Stimulated activated CD8-positive, alpha-beta memory T cell treated with anti-CD3 and anti-CD28 coated beads, Interleukin-2, amount 100 ng/mL, for 1 hour (primary cell): ENCODE measurements at regions not wholly inside any gene's neighbourhood (a gene's known extent, or its start where the extent isn't known, plus 50 kb on each side); places are given as distances from the start of the nearest gene placed in this dataset.
A peak's percentile ranks its signal among the peaks of the same experiment; 100 is the strongest.
"Not testable (repeated sequence)": the region's sequence is repeated elsewhere in the genome, so short reads cannot be mapped to it uniquely, and the experiment has no call there.

Experiments
- DNase-seq, 2 donors: peaks; one replicate each; pipeline ENCODE4 v3.0.0-alpha.2; 2020; ENCODE audit warnings: low read depth in 2 of 2

DNA sequence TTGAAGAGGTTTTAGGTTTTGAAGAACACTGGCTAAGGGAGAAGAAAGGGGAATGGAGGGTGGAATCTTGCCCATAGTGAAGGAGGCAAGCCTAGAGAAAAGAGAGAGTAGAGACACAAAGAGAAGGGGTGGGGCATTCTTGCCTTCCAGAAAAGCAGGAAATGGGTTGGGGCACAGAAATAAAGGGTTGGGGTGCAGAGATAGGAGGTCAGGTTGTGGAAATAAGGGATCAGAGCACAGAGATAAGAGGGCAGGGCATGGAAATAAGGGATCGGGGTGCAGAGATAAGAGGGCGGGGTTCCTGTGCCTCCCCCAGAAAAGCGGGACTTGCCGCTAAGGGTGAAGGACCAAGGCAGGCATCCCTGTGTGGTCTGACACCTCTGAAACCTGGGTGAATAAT is 69.9 kb downstream of the ALG1L2 start:
- not testable (repeated sequence) for DNase-seq

DNA sequence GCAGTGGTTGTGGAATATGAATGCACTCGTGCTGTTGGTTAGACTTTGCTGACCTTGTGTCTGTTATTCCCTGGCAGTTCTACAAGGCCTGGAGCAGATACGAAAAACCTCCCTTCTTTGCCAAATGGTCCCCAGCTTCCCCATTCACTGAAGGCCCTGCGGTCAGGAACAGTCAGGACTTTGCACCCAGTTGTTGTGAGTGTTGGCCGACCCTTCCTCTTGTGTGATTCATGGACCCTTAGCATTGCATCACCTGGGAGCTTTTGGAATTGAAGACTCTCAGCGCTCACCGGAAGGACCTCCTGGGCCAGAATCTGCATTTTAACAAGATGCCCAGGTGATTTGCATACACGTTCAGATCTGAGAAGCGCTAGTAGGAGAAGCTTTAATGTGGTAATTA is 71.6 kb downstream of the ALG1L2 start:
- DNase-seq, result not testable (repeated sequence)

DNA sequence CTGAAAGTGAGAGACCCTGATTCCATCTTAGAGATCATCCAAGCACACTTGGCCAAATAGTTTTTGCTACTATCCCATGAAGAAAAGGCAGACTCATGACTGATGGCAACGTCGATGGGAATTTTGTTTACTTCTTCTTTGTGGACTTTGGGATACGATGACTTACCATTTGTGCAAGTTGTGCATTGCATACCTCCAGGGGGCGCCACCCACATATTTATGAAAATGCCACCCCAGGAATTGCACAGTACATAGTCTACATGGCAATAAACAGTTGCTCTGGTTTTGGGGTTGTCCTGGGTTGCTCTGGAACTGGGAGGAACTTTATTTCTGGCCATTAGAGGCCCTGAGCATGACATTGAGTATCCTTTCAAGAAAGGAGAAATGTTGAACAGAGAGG is 73.8 kb downstream of the ALG1L2 start:
- DNase-seq, result not testable (repeated sequence)

DNA sequence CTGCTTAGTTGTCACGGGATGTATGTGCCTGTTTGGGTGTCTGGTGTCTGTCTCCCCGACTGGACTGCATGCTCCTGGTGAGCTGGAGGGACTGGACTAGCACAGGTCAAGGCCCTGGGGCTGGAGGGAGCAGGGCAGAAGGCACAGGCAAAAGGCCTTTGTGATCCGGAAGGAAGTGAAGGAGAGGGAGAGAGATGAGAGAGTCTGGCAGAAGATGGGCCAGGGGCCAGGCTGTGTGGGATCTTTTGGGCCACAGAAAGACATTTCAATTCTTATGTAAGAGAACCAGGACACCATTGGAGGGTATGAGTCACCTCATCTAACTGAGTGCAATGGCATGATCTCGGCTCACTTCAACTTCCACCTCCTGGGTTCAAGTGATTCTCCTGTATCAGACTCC is 85.2 kb downstream of the ALG1L2 start:
- not testable (repeated sequence) for DNase-seq

DNA sequence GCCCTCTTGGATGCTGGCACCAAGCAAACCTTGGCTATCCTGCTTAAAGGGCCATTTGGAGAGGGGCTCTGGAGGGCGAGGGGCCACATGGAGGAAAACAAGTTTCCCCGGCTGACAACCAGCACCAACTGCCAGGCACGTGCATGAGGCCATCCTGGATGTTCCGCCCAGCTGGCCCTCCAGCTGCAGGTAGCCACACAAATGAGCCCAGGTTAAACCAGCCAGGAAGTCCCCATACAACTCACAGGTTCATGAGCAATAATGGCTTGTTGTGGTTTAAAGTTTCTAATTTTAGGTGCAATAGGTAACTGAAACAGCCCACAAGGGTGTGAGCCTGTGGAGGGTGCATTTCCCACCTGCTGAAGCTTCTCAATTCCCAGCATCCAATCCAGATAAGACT is 93.6 kb downstream of the ALG1L2 start:
- not testable (repeated sequence) for DNase-seq

DNA sequence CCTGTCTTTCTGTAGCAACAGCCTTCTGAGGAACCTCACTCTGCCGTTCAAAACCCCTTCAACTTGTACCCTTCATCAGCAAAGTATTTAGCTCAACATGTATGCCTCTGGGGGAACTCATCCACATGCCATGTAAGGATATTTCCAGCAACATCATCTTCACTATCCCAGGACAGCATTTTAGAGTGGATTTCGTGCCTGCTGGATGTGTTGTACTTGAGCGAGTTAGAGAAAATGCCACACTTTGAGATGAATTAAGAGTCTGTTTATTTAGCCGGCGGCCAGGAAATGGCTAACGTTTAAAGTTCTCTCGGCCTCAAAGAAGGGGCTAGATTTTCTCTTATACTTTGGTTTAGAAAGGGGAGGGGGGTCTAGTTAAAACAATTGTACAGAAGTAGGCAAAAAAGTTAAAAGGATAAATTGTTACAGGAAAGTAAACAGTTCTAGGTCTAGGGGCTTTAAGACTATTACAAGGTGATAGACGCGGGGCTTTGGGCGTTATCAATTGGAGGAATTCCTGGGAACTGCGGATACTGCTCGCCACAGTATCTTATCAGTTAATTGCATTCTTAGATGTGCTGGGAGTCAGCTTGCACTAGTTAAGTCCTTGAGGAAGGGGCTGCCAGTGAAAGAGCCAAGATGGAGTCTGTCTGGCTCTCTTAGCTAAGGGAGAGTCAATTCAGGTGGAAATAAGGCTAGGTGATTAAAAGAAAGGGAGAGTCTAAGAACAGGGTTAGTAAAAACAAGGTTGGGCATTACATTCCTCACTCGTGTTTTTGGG is 95.0 kb downstream of the ALG1L2 start:
- not testable (repeated sequence) for DNase-seq

- DNase-seq, result not testable (repeated sequence)
Observed at GRCh38 chr3:130178835-130179234, 97.2 kb downstream of the ALG1L2 start.

GRCh38 chr3:130179353-130179970 is 97.8 kb downstream of the ALG1L2 start:
- DNase-seq, result peak; percentile 3 to 6

DNA sequence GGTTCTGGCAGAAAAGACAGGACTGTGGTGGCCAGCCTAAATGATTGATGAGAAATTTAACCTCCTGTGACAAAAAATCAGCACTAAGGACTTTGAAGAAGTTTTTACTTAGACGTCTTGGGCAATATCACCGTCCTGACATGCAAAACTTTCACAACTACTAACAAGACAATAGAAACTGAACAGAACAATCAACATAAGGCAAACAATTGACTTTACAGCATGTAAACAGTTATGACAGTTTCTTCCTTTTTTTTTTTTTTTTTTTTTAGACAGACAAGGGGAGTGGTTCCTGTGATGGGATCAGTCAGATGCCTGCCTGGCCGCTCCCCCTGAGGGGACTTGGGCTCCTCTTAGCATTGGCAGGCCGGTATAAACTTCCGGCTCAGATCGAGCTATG is 100.8 kb downstream of the ALG1L2 start:
- not testable (repeated sequence) for DNase-seq

GRCh38 chr3:130183689-130184088 is 102.1 kb downstream of the ALG1L2 start:
- not testable (repeated sequence) for DNase-seq

GRCh38 chr3:130184152-130185024 is 102.8 kb downstream of the ALG1L2 start:
- DNase-seq, result not testable (repeated sequence)

DNA sequence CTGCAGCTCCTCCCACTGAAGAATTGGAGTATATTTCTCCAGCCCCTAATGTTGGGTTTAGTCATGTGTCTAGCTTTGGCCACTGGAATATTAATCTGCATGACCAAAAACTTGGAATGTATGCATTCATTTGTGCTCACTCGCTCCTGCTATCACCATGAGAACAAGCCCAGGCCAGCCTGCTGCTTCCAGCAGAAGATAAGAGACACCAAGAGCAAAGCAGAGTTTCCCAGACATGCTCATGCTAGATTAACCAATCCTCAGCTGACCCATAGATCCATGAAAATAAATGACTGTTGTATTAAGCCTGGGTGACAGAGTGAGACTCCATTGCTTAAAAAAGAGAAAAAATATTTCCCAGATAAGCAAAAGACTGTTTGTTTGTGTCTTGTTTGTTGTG is 119.6 kb downstream of the ALG1L2 start:
- DNase-seq, result not testable (repeated sequence)

DNA sequence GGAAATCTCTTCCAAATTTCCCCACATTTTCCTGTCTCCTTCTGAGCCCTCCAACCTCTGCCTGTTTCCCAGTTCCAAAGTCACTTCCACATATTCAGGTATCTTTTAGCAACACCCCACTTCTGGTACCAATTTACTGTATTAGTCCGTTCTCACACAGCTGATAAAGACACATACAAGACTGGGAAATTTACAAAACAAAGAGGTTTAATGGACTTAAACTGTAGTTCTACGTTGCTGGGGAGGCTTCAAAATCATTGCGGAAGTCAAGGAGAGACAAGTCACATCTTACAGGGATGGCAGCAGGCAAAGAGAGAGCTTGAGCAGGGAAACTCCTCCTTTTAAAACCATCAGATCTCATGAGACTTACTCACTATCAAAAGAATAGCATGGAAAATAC is 122.0 kb downstream of the ALG1L2 start:
- not testable (repeated sequence) for DNase-seq

DNA sequence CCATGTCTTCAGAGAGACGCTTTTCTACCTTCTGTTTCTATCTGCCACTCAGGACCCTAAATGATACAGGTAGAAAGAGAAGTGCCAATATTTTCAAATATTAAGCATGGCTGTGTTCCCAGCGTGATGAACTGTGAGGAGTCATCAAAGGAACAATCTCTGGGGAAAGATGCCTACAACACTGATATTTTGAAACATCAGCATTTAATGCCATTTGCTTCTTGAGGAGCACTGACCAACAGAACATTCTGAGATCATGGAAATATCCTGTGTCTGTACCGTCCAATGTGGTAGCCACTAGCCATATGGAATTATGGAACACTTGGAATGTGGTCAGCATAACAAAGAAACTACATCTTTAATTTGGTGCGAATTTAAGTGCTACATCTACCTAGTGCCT is 117.9 kb upstream of the COL6A5 start:
- no peak for DNase-seq

DNA sequence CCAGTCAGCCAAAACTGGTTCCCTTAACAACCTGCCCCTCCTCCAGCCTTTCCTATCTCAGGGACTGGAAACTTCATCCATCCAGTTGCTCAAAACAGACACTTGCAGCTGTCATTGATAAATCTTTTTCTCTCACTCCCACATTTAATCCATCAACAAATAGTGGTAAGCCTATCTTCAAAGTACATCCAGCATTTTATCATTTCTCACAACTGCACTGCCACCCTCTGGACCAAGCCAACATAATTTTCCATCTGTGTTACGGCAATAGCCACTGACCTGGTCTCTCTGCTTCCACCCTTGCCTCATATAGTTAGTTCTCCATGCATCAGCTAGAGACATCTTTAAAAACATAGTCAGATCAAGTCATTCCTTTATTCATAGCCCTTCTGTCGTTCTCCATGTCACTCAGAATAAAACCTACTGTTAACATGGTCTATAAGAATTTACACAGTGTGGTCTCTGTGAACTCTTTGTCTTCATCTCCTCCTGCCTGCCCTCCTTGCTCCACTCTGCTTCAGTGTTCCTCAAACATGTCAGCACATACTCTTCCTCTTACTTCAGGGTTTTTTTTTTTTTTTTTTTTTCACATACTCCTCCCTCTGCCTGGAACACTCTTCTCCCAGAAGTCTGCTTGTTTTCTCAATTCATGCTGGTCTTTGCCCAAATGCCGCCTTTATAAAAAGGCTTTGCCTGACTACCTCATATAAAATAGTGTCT is 102.5 kb upstream of the COL6A5 start:
- no peak for DNase-seq

GRCh38 chr3:130243808-130244207 is 101.7 kb upstream of the COL6A5 start:
- DNase-seq, result no peak

DNA sequence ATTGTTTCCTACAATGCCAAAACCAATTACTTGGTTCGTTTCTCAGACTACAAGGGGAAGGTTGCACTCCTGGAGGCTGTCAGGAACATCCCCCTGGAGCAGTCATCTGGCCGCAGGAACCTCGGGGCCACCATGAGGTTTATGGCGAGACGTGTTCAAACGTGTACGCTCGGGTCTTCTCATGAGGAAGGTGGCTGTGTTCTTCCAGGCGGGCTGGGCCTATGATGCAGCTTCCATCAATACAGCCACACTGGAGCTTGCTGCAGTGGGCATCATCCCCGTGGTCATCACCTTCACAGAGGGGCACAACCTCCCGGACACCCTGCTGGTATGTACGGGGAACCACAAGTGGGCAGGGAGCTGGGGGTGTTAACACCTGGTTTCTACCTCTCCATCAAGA is 94.5 kb upstream of the COL6A5 start:
- no peak for DNase-seq

- DNase-seq, result no peak
Observed at GRCh38 chr3:130255442-130255841, 90.0 kb upstream of the COL6A5 start.

GRCh38 chr3:130256821-130257340 is 88.6 kb upstream of the COL6A5 start:
- DNase-seq, result no peak

DNA sequence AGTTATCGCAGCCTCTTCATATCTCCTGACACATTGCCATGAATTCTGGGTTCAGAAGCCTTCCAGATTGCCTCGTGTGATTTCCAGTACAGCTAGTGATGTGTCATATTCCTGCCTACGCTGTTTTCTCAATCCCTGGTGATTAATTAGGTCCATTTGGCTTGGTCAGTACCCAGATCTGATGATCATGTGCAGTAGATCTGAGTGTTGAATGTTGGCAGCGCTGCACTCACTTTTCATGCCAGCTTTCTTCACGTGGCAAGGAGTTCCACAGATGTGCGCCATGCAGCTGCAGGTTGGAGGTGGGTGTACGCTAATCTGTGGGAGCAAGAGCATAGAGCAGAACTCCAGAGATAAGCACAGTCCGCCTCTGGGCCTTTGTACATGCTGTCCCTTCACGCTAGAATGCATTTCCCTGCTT is 86.9 kb upstream of the COL6A5 start:
- DNase-seq, result no peak

DNA sequence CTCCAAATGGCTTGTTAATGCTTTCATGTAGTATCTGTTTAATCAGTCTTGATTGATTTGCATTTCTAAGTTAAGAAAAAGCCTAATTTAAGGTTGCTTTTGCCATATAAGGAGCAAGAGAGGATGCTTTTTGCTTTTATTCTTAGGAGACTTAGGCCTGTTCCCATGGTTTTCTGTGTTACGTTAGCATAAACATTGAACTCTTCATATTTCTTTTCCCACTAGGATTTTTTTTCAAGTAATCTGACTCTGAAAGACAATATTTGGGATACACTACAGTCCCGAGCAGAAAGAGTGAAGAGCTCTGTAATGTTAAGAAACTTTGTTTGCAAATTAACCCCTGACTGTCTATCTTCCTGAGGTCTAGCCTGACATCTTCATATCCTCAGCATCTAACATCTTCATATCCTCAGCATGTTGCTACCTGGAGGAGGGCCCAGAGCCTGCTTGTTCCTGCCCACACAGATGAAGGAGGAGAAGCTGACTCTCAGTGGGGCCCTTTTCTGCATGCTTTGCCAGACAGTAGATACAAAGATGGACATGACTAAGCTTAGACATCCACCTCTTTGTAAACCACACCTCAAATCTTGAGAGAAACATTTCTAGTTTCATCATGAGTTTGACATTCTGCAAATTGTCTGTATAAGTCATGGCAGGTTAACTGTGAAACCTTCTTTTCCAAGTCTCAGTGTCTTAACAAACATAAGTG is 86.2 kb upstream of the COL6A5 start:
- DNase-seq, result no peak
